SK-N-SH (cell line): ENCODE measurements at regions not wholly inside any gene's neighbourhood (a gene's known extent, or its start where the extent isn't known, plus 50 kb on each side); places are given as distances from the start of the nearest gene placed in this dataset.

ENCODE experiments used
- CTCF ChIA-PET: fragments of 300-600, 350-600 bp; formaldehyde crosslinking; extraction: SDS; loops from one replicate; lab custom pipeline; 2021; lab: Yijun Ruan, JAX
- POLR2A ChIA-PET: fragments of 350-600 bp; sonication (Branson Sonifier 250); formaldehyde crosslinking; extraction: SDS; loops from one replicate; lab custom pipeline; 2020; ENCODE audit warnings: antibody characterized with exemption, inconsistent platforms; lab: Yijun Ruan, JAX
- DNase-seq: peaks from one replicate; pipeline ENCODE4 v3.0.0; 2012
- H2AFZ ChIP-seq: fragments of 200-600 bp; sonication (generic); 2 replicates; pipeline ENCODE4 v1.8.1; 2016; ENCODE audit warnings: antibody characterized with exemption, mild to moderate bottlenecking, low read depth
- H3F3A ChIP-seq: fragments of 200-600 bp; sonication (generic); replicated peaks from 2 replicates; pipeline ENCODE3; 2016; ENCODE audit warnings: antibody characterized with exemption, mild to moderate bottlenecking; ENCODE audit not compliant: insufficient read depth
- H3K27ac ChIP-seq, 2 experiments: fragments of 200-500 bp in 1 of 2; fragments of 200-600 bp in 1 of 2; sonication (Bioruptor generic) in 1 of 2; sonication (generic), shearing (Covaris generic) in 1 of 2; 2 replicates each; pipeline versions ENCODE4 v1.5.1 to v1.6.1; 2014 to 2016; ENCODE audit warnings: low read depth in 2 of 2, inconsistent platforms in 1 of 2, low read length in 1 of 2, mild to moderate bottlenecking in 1 of 2, mixed read lengths in 1 of 2
- H3K27me3 ChIP-seq: fragments of 200-600 bp; sonication (generic), shearing (Covaris generic); 2 replicates; pipeline ENCODE4 v1.6.1; 2016; ENCODE audit warnings: mixed run types; ENCODE audit not compliant: insufficient read depth
- H3K36me3 ChIP-seq, 2 experiments: fragments of 200-500 bp in 1 of 2; fragments of 200-600 bp in 1 of 2; sonication (Bioruptor generic) in 1 of 2; sonication (generic) in 1 of 2; replicated peaks in 1 of 2; 2 replicates each; pipeline versions ENCODE3 to v1.5.1; 2014 to 2016; ENCODE audit warnings: low read length in 1 of 2, mild to moderate bottlenecking in 1 of 2; ENCODE audit not compliant: insufficient read depth in 2 of 2, control insufficient read depth in 1 of 2
- H3K4me1 ChIP-seq, 2 experiments: fragments of 200-500 bp in 1 of 2; fragments of 200-600 bp in 1 of 2; sonication (Bioruptor generic) in 1 of 2; sonication (generic), shearing (Covaris generic) in 1 of 2; 2 replicates each; pipeline versions ENCODE4 v1.5.1 to v1.6.1; 2014 to 2016; ENCODE audit warnings: low read depth in 1 of 2, low read length in 1 of 2, mixed run types in 1 of 2; ENCODE audit not compliant: insufficient read depth in 2 of 2, control insufficient read depth in 1 of 2
- H3K4me2 ChIP-seq: fragments of 200-600 bp; sonication (generic), shearing (Covaris generic); 2 replicates; pipeline ENCODE4 v1.6.1; 2017; ENCODE audit warnings: mixed run types
- H3K4me3 ChIP-seq, 2 experiments: fragments of 200-500 bp in 1 of 2; fragments of 200-600 bp in 1 of 2; sonication (Bioruptor generic) in 1 of 2; sonication (generic), shearing (Covaris generic) in 1 of 2; 2 replicates each; pipeline versions ENCODE4 v1.5.1 to v1.8.1; 2014 to 2016; ENCODE audit warnings: low read depth in 2 of 2, inconsistent platforms in 1 of 2, low read length in 1 of 2, mild to moderate bottlenecking in 1 of 2, mixed read lengths in 1 of 2, moderate library complexity in 1 of 2
- H3K79me2 ChIP-seq: fragments of 200-600 bp; sonication (generic); 2 replicates; pipeline ENCODE4 v1.8.1; 2017; ENCODE audit warnings: mild to moderate bottlenecking; ENCODE audit not compliant: insufficient read depth
- H3K9ac ChIP-seq: fragments of 200-600 bp; sonication (generic); 2 replicates; pipeline ENCODE4 v1.6.1; 2017; ENCODE audit warnings: mixed run types
- H3K9me2 ChIP-seq: fragments of 200-600 bp; sonication (generic); 2 replicates; pipeline ENCODE4 v1.6.1; 2017; ENCODE audit warnings: mixed run types
- H3K9me3 ChIP-seq: fragments of 200-600 bp; sonication (generic); 2 replicates; pipeline ENCODE4 v1.6.1; 2017; ENCODE audit warnings: mixed run types, mild to moderate bottlenecking, moderate library complexity
- H4K20me1 ChIP-seq: fragments of 200-600 bp; sonication (generic); 2 replicates; pipeline ENCODE4 v1.6.1; 2017; ENCODE audit warnings: mild to moderate bottlenecking, mixed run types; ENCODE audit not compliant: insufficient read depth
- CHD2 ChIP-seq: fragments of 150-350 bp; IDR thresholded peaks from 2 replicates; pipeline ENCODE4 v1.6.1; 2018; ENCODE audit warnings: low read length; ENCODE audit not compliant: partially characterized antibody
- ELF1 ChIP-seq: IDR thresholded peaks from 2 replicates; pipeline ENCODE4 v1.4.0; 2012
- EP300 ChIP-seq, 2 experiments: IDR thresholded peaks; 2 replicates each; pipeline versions ENCODE4 v1.4.0 to v1.6.1; 2012; ENCODE audit warnings: borderline replicate concordance in 1 of 2, low read depth in 1 of 2, low read length in 1 of 2
- EZH2phosphoT487 ChIP-seq: fragments of 200-600 bp; sonication (generic); IDR thresholded peaks from 2 replicates; pipeline ENCODE4 v1.6.1; 2017; ENCODE audit warnings: low read depth, mixed run types, mild to moderate bottlenecking, antibody characterized with exemption, moderate library complexity, borderline replicate concordance
- FOSL2 ChIP-seq: IDR thresholded peaks from 2 replicates; pipeline ENCODE4 v1.4.0; 2012; ENCODE audit warnings: low read depth, mild to moderate bottlenecking, moderate library complexity, borderline replicate concordance
- GATA2 ChIP-seq: sonication (generic); formaldehyde crosslinking; IDR thresholded peaks from 2 replicates; pipeline ENCODE4 v1.5.0; 2020; ENCODE audit warnings: mild to moderate bottlenecking, missing genetic modification reagents
- NRF1 ChIP-seq: IDR thresholded peaks from 2 replicates; pipeline ENCODE4 v1.6.1; 2012; ENCODE audit warnings: low read depth, mild to moderate bottlenecking, low read length
- POLR2AphosphoS5 ChIP-seq: IDR thresholded peaks from 2 replicates; pipeline ENCODE4 v1.6.1; 2012; ENCODE audit warnings: low read depth, low read length
- RAD21 ChIP-seq: IDR thresholded peaks from 2 replicates; pipeline ENCODE4 v1.6.1; 2012; ENCODE audit warnings: mild to moderate bottlenecking, low read length
- RCOR1 ChIP-seq: fragments of 150-350 bp; IDR thresholded peaks from 2 replicates; pipeline ENCODE4 v1.6.1; 2017; ENCODE audit warnings: antibody characterized with exemption, low read length
- SIN3A ChIP-seq: IDR thresholded peaks from 2 replicates; pipeline ENCODE4 v1.6.1; 2012; ENCODE audit warnings: low read depth, mild to moderate bottlenecking, low read length, moderate library complexity, borderline replicate concordance
- TAF1 ChIP-seq: IDR thresholded peaks from 2 replicates; pipeline ENCODE4 v1.6.1; 2012; ENCODE audit warnings: low read depth, mild to moderate bottlenecking, low read length, moderate library complexity, borderline replicate concordance
- TCF12 ChIP-seq: IDR thresholded peaks from 2 replicates; pipeline ENCODE4 v1.4.0; 2012
- TEAD4 ChIP-seq: IDR thresholded peaks from 2 replicates; pipeline ENCODE4 v1.4.0; 2012; ENCODE audit warnings: mild to moderate bottlenecking, borderline replicate concordance; ENCODE audit not compliant: insufficient read depth
- YY1 ChIP-seq: IDR thresholded peaks from 2 replicates; pipeline ENCODE4 v1.4.0; 2012; ENCODE audit warnings: low read depth, mild to moderate bottlenecking
- WGBS: methylation state at CpG from one replicate; pipeline ENCODE4 v1.1.6; 2017; ENCODE audit warnings: low lambda C conversion rate; 5-methylcytosine and 5-hydroxymethylcytosine counted together
- TF ChIP-seq, protein P1 (sequence below): IDR thresholded peaks from 2 replicates; pipeline ENCODE4 v1.6.1; 2012; ENCODE audit warnings: mild to moderate bottlenecking, low read depth, low read length, moderate library complexity
- TF ChIP-seq, protein P2 (sequence below): fragments of 150-350 bp; IDR thresholded peaks from 2 replicates; pipeline ENCODE4 v1.6.1; 2017; ENCODE audit warnings: antibody characterized with exemption, low read length, low read depth, borderline replicate concordance
- TF ChIP-seq, protein P3 (sequence below): fragments of 200-600 bp; sonication (generic); IDR thresholded peaks from 2 replicates; pipeline ENCODE4 v1.6.1; 2017; ENCODE audit warnings: antibody characterized with exemption, mild to moderate bottlenecking, moderate library complexity
- TF ChIP-seq, protein P4 (sequence below): IDR thresholded peaks from 2 replicates; pipeline ENCODE4 v1.4.0; 2012; ENCODE audit warnings: low read depth, borderline replicate concordance
- TF ChIP-seq, protein P5 (sequence below): IDR thresholded peaks from 2 replicates; pipeline ENCODE4 v1.4.0; 2012; ENCODE audit warnings: low read depth, borderline replicate concordance
- TF ChIP-seq, protein P6 (sequence below): IDR thresholded peaks from 2 replicates; pipeline ENCODE4; 2012

DNA sequence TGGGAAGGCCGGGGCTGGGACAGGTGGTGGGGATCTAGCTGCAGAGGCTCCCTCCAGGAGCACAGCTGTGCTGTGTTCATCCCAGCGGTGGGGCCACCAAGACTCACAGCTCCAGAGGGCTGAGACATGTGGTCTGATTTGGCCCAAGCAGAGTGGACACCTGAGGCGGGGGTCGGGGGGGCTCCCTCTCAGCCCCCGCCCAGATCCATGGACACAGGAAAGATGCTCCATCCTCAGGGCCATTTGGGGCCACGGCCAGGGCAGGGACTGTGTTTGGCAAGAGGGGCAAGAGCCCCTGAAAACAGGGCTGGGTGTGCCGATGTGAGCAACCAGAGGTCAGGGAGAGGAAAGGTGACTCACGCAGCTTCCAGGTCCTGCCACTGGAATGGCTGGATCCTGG, 219.4 kb downstream of the BRD1 start (continued):
- no peak for TF ChIP-seq TAF1
- TF ChIP-seq, protein P1, sequence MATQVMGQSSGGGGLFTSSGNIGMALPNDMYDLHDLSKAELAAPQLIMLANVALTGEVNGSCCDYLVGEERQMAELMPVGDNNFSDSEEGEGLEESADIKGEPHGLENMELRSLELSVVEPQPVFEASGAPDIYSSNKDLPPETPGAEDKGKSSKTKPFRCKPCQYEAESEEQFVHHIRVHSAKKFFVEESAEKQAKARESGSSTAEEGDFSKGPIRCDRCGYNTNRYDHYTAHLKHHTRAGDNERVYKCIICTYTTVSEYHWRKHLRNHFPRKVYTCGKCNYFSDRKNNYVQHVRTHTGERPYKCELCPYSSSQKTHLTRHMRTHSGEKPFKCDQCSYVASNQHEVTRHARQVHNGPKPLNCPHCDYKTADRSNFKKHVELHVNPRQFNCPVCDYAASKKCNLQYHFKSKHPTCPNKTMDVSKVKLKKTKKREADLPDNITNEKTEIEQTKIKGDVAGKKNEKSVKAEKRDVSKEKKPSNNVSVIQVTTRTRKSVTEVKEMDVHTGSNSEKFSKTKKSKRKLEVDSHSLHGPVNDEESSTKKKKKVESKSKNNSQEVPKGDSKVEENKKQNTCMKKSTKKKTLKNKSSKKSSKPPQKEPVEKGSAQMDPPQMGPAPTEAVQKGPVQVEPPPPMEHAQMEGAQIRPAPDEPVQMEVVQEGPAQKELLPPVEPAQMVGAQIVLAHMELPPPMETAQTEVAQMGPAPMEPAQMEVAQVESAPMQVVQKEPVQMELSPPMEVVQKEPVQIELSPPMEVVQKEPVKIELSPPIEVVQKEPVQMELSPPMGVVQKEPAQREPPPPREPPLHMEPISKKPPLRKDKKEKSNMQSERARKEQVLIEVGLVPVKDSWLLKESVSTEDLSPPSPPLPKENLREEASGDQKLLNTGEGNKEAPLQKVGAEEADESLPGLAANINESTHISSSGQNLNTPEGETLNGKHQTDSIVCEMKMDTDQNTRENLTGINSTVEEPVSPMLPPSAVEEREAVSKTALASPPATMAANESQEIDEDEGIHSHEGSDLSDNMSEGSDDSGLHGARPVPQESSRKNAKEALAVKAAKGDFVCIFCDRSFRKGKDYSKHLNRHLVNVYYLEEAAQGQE, result no peak
- TF ChIP-seq POLR2AphosphoS5, result no peak
- no peak for TF ChIP-seq NRF1

DNA sequence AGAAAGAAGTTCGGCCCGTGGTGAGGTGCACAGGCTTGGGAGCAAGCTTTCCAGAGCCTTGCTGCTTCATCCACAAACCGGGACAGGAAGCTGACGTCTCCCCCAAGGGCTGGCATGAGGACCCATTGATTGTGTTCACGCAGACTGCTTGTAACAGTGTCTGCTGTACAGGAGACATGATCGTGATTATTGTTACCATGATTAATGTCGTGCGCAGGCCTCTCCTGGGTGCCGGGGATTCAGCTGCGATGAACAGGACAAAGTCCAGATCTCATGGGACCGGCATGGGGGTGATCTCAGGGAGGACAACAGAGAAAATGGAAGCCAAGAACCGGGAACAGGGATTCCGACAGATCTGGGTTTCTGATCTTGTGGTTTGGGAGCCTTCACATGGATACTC, 219.9 kb downstream of the BRD1 start:
- no peak for DNase-seq

More for the DNA sequence above, 219.9 kb downstream of the BRD1 start:
- Histone ChIP-seq H3K9ac (no peak overlapping the region), H3K4me1 (no peaks in the 10 kb centered on the region), H2AFZ (no peak overlapping the region), H3K27ac (no peak overlapping the region), H3K4me3 (no peak overlapping the region), H3K4me2 (no peak overlapping the region), H3K9me2 (no peaks in the 10 kb centered on the region), H3K79me2 (no peaks in the 10 kb centered on the region), H4K20me1 (no peaks in the 10 kb centered on the region), H3K9me3 (0 out of 2 replicates have a peak, but pooled peaks cover 5% of the 10 kb centered on the region), H3K36me3 (no peaks in the 10 kb centered on the region), H3F3A (no peaks in the 10 kb centered on the region), H3K27me3 (no peaks in the 10 kb centered on the region; the same call in 1 of the 2 replicates)
- TF ChIP-seq GATA2 (CRISPR knock-in tag) (no peak), EP300 (IDR thresholded peaks at IDR 0.05; ENCODE audit: borderline replicate concordance in 1 of 2, low read depth in 1 of 2, low read length in 1 of 2) (no peak), RAD21 (no peak), EZH2phosphoT487 (no peak), TCF12 (no peak), YY1 (no peak), FOSL2 (no peak), TEAD4 (no peak), CHD2 (no peak), SIN3A (no peak), TAF1 (no peak), ELF1 (no peak), RCOR1 (no peak), NRF1 (no peak)
- TF ChIP-seq, protein P2, sequence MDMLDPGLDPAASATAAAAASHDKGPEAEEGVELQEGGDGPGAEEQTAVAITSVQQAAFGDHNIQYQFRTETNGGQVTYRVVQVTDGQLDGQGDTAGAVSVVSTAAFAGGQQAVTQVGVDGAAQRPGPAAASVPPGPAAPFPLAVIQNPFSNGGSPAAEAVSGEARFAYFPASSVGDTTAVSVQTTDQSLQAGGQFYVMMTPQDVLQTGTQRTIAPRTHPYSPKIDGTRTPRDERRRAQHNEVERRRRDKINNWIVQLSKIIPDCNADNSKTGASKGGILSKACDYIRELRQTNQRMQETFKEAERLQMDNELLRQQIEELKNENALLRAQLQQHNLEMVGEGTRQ, result no peak
- TF ChIP-seq, protein P3, sequence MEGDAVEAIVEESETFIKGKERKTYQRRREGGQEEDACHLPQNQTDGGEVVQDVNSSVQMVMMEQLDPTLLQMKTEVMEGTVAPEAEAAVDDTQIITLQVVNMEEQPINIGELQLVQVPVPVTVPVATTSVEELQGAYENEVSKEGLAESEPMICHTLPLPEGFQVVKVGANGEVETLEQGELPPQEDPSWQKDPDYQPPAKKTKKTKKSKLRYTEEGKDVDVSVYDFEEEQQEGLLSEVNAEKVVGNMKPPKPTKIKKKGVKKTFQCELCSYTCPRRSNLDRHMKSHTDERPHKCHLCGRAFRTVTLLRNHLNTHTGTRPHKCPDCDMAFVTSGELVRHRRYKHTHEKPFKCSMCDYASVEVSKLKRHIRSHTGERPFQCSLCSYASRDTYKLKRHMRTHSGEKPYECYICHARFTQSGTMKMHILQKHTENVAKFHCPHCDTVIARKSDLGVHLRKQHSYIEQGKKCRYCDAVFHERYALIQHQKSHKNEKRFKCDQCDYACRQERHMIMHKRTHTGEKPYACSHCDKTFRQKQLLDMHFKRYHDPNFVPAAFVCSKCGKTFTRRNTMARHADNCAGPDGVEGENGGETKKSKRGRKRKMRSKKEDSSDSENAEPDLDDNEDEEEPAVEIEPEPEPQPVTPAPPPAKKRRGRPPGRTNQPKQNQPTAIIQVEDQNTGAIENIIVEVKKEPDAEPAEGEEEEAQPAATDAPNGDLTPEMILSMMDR, result no peak
- TF ChIP-seq, protein P4, sequence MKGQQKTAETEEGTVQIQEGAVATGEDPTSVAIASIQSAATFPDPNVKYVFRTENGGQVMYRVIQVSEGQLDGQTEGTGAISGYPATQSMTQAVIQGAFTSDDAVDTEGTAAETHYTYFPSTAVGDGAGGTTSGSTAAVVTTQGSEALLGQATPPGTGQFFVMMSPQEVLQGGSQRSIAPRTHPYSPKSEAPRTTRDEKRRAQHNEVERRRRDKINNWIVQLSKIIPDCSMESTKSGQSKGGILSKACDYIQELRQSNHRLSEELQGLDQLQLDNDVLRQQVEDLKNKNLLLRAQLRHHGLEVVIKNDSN, result no peak
- TF ChIP-seq, protein P5, sequence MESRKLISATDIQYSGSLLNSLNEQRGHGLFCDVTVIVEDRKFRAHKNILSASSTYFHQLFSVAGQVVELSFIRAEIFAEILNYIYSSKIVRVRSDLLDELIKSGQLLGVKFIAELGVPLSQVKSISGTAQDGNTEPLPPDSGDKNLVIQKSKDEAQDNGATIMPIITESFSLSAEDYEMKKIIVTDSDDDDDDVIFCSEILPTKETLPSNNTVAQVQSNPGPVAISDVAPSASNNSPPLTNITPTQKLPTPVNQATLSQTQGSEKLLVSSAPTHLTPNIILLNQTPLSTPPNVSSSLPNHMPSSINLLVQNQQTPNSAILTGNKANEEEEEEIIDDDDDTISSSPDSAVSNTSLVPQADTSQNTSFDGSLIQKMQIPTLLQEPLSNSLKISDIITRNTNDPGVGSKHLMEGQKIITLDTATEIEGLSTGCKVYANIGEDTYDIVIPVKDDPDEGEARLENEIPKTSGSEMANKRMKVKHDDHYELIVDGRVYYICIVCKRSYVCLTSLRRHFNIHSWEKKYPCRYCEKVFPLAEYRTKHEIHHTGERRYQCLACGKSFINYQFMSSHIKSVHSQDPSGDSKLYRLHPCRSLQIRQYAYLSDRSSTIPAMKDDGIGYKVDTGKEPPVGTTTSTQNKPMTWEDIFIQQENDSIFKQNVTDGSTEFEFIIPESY, result no peak
- TF ChIP-seq, protein P6, sequence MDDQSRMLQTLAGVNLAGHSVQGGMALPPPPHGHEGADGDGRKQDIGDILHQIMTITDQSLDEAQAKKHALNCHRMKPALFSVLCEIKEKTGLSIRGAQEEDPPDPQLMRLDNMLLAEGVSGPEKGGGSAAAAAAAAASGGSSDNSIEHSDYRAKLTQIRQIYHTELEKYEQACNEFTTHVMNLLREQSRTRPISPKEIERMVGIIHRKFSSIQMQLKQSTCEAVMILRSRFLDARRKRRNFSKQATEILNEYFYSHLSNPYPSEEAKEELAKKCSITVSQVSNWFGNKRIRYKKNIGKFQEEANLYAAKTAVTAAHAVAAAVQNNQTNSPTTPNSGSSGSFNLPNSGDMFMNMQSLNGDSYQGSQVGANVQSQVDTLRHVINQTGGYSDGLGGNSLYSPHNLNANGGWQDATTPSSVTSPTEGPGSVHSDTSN, result no peak
- ChIA-PET CTCF (no interaction called here), POLR2A (no interaction called here)
- 1% methylated on average over 7 of the region's 13 CpGs for WGBS
